Rectal smooth muscle tissue (tissue), 1 donor: ENCODE measurements at regions not wholly inside any gene's neighbourhood (a gene's known extent, or its start where the extent isn't known, plus 50 kb on each side); places are given as distances from the start of the nearest gene placed in this dataset.

Experiments used
- H3K27ac ChIP-seq: one replicate; pipeline ENCODE4 v1.7.0; 2013; ENCODE audit warnings: low read depth, low read length, inconsistent platforms
- H3K27me3 ChIP-seq: one replicate; pipeline ENCODE4 v1.7.0; 2013; ENCODE audit warnings: low read length; ENCODE audit not compliant: control insufficient read depth, insufficient read depth
- H3K36me3 ChIP-seq: one replicate; pipeline ENCODE4 v1.7.0; 2013; ENCODE audit warnings: low read length; ENCODE audit not compliant: control insufficient read depth, insufficient read depth
- H3K4me1 ChIP-seq: one replicate; pipeline ENCODE4 v1.7.0; 2013; ENCODE audit warnings: low read length; ENCODE audit not compliant: control insufficient read depth, insufficient read depth
- H3K4me3 ChIP-seq: one replicate; pipeline ENCODE4 v1.7.0; 2013; ENCODE audit warnings: low read length
- H3K9ac ChIP-seq: one replicate; pipeline ENCODE4 v1.7.0; 2013; ENCODE audit warnings: low read length

- H3K9ac ChIP-seq, result no peak overlapping the region
- H3K27me3 ChIP-seq, result no peaks in the 10 kb centered on the region
- no peaks in the 10 kb centered on the region for H3K4me1 ChIP-seq
- H3K27ac ChIP-seq, result no peak overlapping the region
- H3K36me3 ChIP-seq, result no peaks in the 10 kb centered on the region
- H3K4me3 ChIP-seq, result no peak overlapping the region
Observed at GRCh38 chr20:24151621-24152294, 163.2 kb upstream of the GGTLC1 start.

GRCh38 chr20:24150406-24150805 lies 161.8 kb upstream of the GGTLC1 start:
- no peak overlapping the region for H3K4me3 ChIP-seq
- no peaks in the 10 kb centered on the region for H3K36me3 ChIP-seq
- no peak overlapping the region for H3K9ac ChIP-seq
- H3K27ac ChIP-seq, result no peak overlapping the region
- H3K27me3 ChIP-seq, result no peaks in the 10 kb centered on the region
- H3K4me1 ChIP-seq, result no peaks in the 10 kb centered on the region

GRCh38 chr20:24149881-24150307 lies 161.3 kb upstream of the GGTLC1 start:
- no peaks in the 10 kb centered on the region for H3K36me3 ChIP-seq
- no peak overlapping the region for H3K27ac ChIP-seq
- no peak overlapping the region for H3K4me3 ChIP-seq

GRCh38 chr20:24149175-24149574 lies 160.6 kb upstream of the GGTLC1 start:
- H3K27ac ChIP-seq, result no peak overlapping the region
- no peaks in the 10 kb centered on the region for H3K4me1 ChIP-seq
- no peaks in the 10 kb centered on the region for H3K36me3 ChIP-seq
- no peak overlapping the region for H3K9ac ChIP-seq
- no peaks in the 10 kb centered on the region for H3K27me3 ChIP-seq
- no peak overlapping the region for H3K4me3 ChIP-seq

More at GRCh38 chr20:24149881-24150307, 161.3 kb upstream of the GGTLC1 start:
- H3K9ac ChIP-seq, result no peak overlapping the region
- H3K27me3 ChIP-seq, result no peaks in the 10 kb centered on the region
- H3K4me1 ChIP-seq, result no peaks in the 10 kb centered on the region

GRCh38 chr20:24148372-24148771 lies 159.8 kb upstream of the GGTLC1 start:
- H3K27me3 ChIP-seq, result no peaks in the 10 kb centered on the region
- H3K4me1 ChIP-seq, result no peaks in the 10 kb centered on the region
- no peaks in the 10 kb centered on the region for H3K36me3 ChIP-seq
- no peak overlapping the region for H3K9ac ChIP-seq
- no peak overlapping the region for H3K4me3 ChIP-seq
- no peak overlapping the region for H3K27ac ChIP-seq

- no peak overlapping the region for H3K27ac ChIP-seq
- H3K36me3 ChIP-seq, result no peaks in the 10 kb centered on the region
- H3K4me1 ChIP-seq, result no peaks in the 10 kb centered on the region
- H3K9ac ChIP-seq, result no peak overlapping the region
- no peak overlapping the region for H3K4me3 ChIP-seq
- no peaks in the 10 kb centered on the region for H3K27me3 ChIP-seq
Observed at GRCh38 chr20:24147961-24148360, 159.4 kb upstream of the GGTLC1 start.

GRCh38 chr20:24147479-24147878 lies 158.9 kb upstream of the GGTLC1 start:
- Histone ChIP-seq H3K4me3 (no peak overlapping the region), H3K36me3 (no peaks in the 10 kb centered on the region), H3K27me3 (no peaks in the 10 kb centered on the region), H3K9ac (no peak overlapping the region), H3K4me1 (no peaks in the 10 kb centered on the region), H3K27ac (no peak overlapping the region)

GRCh38 chr20:24146231-24146634 lies 157.7 kb upstream of the GGTLC1 start:
- H3K9ac ChIP-seq, result no peak overlapping the region
- H3K4me3 ChIP-seq, result no peak overlapping the region
- no peak overlapping the region for H3K27ac ChIP-seq
- H3K4me1 ChIP-seq, result no peaks in the 10 kb centered on the region
- H3K27me3 ChIP-seq, result no peaks in the 10 kb centered on the region
- H3K36me3 ChIP-seq, result no peaks in the 10 kb centered on the region

GRCh38 chr20:24144371-24144770 lies 155.8 kb upstream of the GGTLC1 start:
- H3K4me3 ChIP-seq, result no peak overlapping the region
- H3K9ac ChIP-seq, result no peak overlapping the region
- no peaks in the 10 kb centered on the region for H3K4me1 ChIP-seq
- H3K27me3 ChIP-seq, result no peaks in the 10 kb centered on the region
- H3K36me3 ChIP-seq, result no peaks in the 10 kb centered on the region
- H3K27ac ChIP-seq, result no peak overlapping the region

- H3K9ac ChIP-seq, result no peak overlapping the region
- no peak overlapping the region for H3K27ac ChIP-seq
- H3K4me1 ChIP-seq, result no peaks in the 10 kb centered on the region
Observed at GRCh38 chr20:24141111-24141510, 152.5 kb upstream of the GGTLC1 start.

GRCh38 chr20:24139846-24140245 lies 151.3 kb upstream of the GGTLC1 start:
- Histone ChIP-seq H3K27ac (no peak overlapping the region), H3K4me1 (no peaks in the 10 kb centered on the region), H3K4me3 (no peak overlapping the region), H3K9ac (no peak overlapping the region), H3K36me3 (no peaks in the 10 kb centered on the region), H3K27me3 (no peaks in the 10 kb centered on the region)

More at GRCh38 chr20:24141111-24141510, 152.5 kb upstream of the GGTLC1 start:
- Histone ChIP-seq H3K4me3 (no peak overlapping the region), H3K27me3 (no peaks in the 10 kb centered on the region), H3K36me3 (no peaks in the 10 kb centered on the region)

- Histone ChIP-seq H3K36me3 (no peaks in the 10 kb centered on the region), H3K27me3 (no peaks in the 10 kb centered on the region), H3K4me1 (no peaks in the 10 kb centered on the region), H3K4me3 (no peak overlapping the region), H3K27ac (no peak overlapping the region), H3K9ac (no peak overlapping the region)
Observed at GRCh38 chr20:24138951-24139350, 150.4 kb upstream of the GGTLC1 start.

- no peak overlapping the region for H3K9ac ChIP-seq
- no peak overlapping the region for H3K27ac ChIP-seq
- no peaks in the 10 kb centered on the region for H3K4me1 ChIP-seq
- no peaks in the 10 kb centered on the region for H3K36me3 ChIP-seq
- H3K27me3 ChIP-seq, result no peaks in the 10 kb centered on the region
- H3K4me3 ChIP-seq, result no peak overlapping the region
Observed at GRCh38 chr20:24138196-24138857, 149.7 kb upstream of the GGTLC1 start.
